ENCODE measurements at regions not wholly inside any gene's neighbourhood (a gene's known extent, or its start where the extent isn't known, plus 50 kb on each side); places are given as distances from the start of the nearest gene placed in this dataset.

DNA sequence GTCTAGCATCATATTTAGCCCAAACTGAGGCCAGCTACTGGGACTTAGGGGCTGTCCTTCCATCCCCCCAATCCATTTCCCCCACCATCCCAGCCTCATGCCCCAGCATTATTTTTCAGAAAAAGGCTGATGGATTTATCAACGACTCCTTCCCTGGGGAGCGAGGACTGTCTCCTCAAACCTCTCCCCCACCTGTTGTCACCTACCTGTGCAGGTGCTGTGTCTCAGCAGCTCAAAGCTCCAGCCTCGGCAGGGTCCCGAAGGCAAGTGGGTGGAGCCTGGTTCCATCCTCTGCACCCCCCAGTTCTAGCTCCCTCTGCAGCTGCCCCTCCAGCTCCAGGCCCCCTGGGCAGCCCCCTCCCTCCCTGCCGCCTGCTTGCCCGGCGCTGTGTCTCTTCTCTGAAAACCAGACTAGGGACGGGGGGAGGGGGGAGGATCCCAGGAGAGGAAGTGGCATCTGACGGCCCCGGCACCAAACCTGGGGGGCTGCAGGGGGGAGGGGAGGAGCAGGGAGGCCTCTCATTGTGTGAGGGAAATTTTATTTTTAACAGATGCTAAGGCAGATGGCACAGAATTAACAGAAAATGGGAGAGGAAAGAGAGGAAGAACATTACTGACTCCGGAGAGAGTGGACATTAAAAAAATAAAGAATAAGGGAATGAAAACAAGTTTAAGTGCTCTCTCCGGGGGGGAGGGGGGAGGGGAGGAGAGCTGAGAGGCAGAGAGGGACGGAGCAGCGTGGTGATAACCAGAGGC is 61.7 kb upstream of the PAX2 start:
- H3K9ac ChIP-seq (ENCODE audit: low read length in 2 of 2), result no peak overlapping the region
- no peaks in the 10 kb centered on the region for H3K9me3 ChIP-seq (ENCODE audit: control insufficient read depth in 2 of 2, low read length in 2 of 2)
- H3K27me3 ChIP-seq (ENCODE audit: control insufficient read depth in 1 of 2, insufficient read depth in 2 of 2, low read length in 2 of 2), result peaks cover 61 to 76% of the 10 kb centered on the region in 2 donors
- no peak overlapping the region for H3K27ac ChIP-seq (ENCODE audit: low read length)
- no peaks in the 10 kb centered on the region for H3K36me3 ChIP-seq (ENCODE audit: control insufficient read depth in 2 of 2, insufficient read depth in 2 of 2, low read length in 2 of 2)
- H3K4me1 ChIP-seq (ENCODE audit: control insufficient read depth, insufficient read depth, low read length), result no peaks in the 10 kb centered on the region
- no peak overlapping the region for H3K4me3 ChIP-seq (ENCODE audit: low read length in 2 of 2)

DNA sequence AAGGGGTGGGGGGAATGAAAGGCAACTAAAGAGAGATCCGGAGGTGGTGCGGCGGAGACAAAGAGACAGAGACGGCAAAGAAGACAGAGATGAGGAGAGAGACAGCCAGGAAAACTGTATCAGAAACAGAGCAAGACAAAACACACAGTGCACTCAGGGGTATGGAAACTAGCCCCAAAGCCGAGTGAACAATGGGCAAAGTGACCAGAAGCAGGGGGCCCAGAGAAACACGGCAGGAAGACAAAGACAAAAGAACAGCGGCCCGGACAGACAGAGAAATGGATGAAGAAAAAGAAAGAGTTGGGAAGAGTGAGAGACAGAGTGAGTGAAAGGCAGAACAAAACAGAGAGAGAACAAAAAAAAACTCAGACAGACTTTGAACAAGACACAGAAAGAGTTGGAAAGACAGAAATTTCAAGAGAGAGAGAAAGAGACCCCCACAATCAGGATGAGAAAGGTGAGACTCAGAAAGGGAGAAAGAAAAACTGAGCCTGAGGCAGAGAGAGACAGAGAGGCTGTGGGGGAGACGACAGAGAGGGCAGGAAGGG is 60.6 kb upstream of the PAX2 start:
- H3K9me3 ChIP-seq (ENCODE audit: control insufficient read depth in 2 of 2, low read length in 2 of 2), result no peaks in the 10 kb centered on the region
- H3K4me3 ChIP-seq (ENCODE audit: low read length in 2 of 2), result no peak overlapping the region
- H3K27me3 ChIP-seq (ENCODE audit: control insufficient read depth in 1 of 2, insufficient read depth in 2 of 2, low read length in 2 of 2), result peaks cover 64 to 76% of the 10 kb centered on the region in 2 donors
- no peaks in the 10 kb centered on the region for H3K36me3 ChIP-seq (ENCODE audit: control insufficient read depth in 2 of 2, insufficient read depth in 2 of 2, low read length in 2 of 2)
- no peaks in the 10 kb centered on the region for H3K4me1 ChIP-seq (ENCODE audit: control insufficient read depth, insufficient read depth, low read length)
- H3K27ac ChIP-seq (ENCODE audit: low read length), result no peak overlapping the region
- H3K9ac ChIP-seq (ENCODE audit: low read length in 2 of 2), result no peak overlapping the region

DNA sequence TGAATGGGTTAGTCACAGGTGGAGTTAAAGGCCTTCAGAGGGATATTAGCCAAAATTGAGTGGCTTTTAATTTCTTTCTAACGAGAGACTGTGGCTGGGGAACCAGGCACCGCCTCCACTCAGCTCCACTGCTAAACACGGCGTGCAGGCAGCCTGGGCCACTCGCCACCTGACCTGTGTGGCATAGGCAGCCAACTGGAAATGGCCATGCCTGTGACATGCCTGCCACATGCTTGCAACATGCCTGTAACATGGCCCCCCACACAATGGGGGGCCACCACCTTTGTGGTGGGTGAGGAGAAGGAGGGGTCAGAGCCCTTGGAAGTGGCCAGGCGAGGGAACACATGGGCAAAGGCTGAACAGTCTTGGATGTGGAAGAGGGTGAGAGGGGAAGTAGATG is 60.1 kb upstream of the PAX2 start:
- no peak overlapping the region for H3K4me3 ChIP-seq (ENCODE audit: low read length in 2 of 2)
- no peaks in the 10 kb centered on the region for H3K9me3 ChIP-seq (ENCODE audit: control insufficient read depth in 2 of 2, low read length in 2 of 2)
- H3K9ac ChIP-seq (ENCODE audit: low read length in 2 of 2), result no peak overlapping the region
- H3K27ac ChIP-seq (ENCODE audit: low read length), result no peak overlapping the region
- peaks cover 64 to 76% of the 10 kb centered on the region in 2 donors for H3K27me3 ChIP-seq (ENCODE audit: control insufficient read depth in 1 of 2, insufficient read depth in 2 of 2, low read length in 2 of 2)
- no peaks in the 10 kb centered on the region for H3K4me1 ChIP-seq (ENCODE audit: control insufficient read depth, insufficient read depth, low read length)
- no peaks in the 10 kb centered on the region for H3K36me3 ChIP-seq (ENCODE audit: control insufficient read depth in 2 of 2, insufficient read depth in 2 of 2, low read length in 2 of 2)

DNA sequence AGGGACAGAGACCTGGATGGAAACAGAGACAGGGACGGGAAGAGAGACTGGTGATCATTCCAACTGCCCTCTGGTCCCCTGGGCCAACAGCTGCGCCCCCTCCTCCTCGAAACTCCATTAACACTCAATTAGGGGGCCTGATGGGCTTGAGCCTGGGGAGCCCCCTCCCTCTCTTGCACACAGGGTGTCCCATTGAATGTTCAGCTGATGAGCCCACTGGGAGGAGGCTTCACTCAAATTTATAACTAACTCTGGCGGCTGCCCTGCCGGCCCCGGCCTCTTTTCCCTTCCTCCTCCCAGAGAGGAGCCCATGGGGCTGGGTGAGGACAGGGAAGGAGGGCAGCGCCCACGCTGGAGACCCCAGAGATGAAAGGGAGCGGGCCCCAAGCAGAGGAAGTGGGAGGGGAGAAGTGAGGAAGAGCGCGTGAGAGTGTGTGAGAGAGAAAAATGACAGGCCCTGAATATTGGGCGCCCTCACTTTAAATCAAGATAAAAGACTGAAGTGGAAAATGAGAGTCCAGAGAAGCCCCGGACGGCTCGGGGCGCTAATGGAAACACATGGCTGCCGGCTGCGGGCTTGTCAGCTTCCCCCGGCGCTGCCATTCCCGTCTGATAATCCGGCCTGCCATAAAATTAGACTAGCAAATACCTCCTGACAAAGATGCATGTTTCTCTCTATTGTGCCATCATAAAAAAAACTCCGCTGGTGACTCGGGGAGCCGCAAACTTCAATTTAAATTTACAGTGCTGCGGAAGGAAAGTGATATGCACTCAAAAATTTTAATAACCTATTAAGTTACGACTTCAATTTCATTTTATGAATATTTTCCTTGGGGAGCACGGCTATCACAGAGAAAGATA is 58.0 kb upstream of the PAX2 start:
- H3K9me3 ChIP-seq (ENCODE audit: control insufficient read depth in 2 of 2, low read length in 2 of 2), result no peaks in the 10 kb centered on the region
- H3K27me3 ChIP-seq (ENCODE audit: control insufficient read depth in 1 of 2, insufficient read depth in 2 of 2, low read length in 2 of 2), result peaks cover 58 to 61% of the 10 kb centered on the region in 2 donors
- no peak overlapping the region for H3K27ac ChIP-seq (ENCODE audit: low read length)
- H3K4me1 ChIP-seq (ENCODE audit: control insufficient read depth, insufficient read depth, low read length), result no peaks in the 10 kb centered on the region
- no peak overlapping the region for H3K4me3 ChIP-seq (ENCODE audit: low read length in 2 of 2)
- H3K36me3 ChIP-seq (ENCODE audit: control insufficient read depth in 2 of 2, insufficient read depth in 2 of 2, low read length in 2 of 2), result no peaks in the 10 kb centered on the region
- H3K9ac ChIP-seq (ENCODE audit: low read length in 2 of 2), result no peak overlapping the region

DNA sequence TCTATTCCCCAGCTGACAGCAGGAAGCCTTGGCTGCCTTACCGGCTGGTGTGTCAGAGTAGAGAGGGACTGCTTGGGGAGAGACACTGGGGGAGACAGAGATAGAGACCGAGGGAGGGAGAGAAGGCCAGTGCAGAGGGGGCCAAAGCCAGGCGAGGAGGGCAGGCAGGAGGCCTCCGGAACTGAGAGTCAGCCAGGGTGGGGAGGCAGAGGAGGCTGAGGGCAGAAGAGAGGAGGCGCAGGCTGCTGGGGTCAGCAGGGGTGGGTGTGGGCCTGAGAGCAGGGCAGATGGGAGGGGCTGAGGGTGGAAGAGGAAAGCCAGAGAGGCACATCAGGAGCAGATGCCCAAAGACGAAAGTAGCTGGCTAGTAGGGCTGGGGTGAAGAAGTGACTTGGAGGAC is 57.2 kb upstream of the PAX2 start:
- no peak overlapping the region for H3K9ac ChIP-seq (ENCODE audit: low read length in 2 of 2)
- no peaks in the 10 kb centered on the region for H3K9me3 ChIP-seq (ENCODE audit: control insufficient read depth in 2 of 2, low read length in 2 of 2)
- peaks cover 51 to 55% of the 10 kb centered on the region in 2 donors for H3K27me3 ChIP-seq (ENCODE audit: control insufficient read depth in 1 of 2, insufficient read depth in 2 of 2, low read length in 2 of 2)
- no peak overlapping the region for H3K4me3 ChIP-seq (ENCODE audit: low read length in 2 of 2)
- no peak overlapping the region for H3K27ac ChIP-seq (ENCODE audit: low read length)
- no peaks in the 10 kb centered on the region for H3K36me3 ChIP-seq (ENCODE audit: control insufficient read depth in 2 of 2, insufficient read depth in 2 of 2, low read length in 2 of 2)
- H3K4me1 ChIP-seq (ENCODE audit: control insufficient read depth, insufficient read depth, low read length), result no peaks in the 10 kb centered on the region

DNA sequence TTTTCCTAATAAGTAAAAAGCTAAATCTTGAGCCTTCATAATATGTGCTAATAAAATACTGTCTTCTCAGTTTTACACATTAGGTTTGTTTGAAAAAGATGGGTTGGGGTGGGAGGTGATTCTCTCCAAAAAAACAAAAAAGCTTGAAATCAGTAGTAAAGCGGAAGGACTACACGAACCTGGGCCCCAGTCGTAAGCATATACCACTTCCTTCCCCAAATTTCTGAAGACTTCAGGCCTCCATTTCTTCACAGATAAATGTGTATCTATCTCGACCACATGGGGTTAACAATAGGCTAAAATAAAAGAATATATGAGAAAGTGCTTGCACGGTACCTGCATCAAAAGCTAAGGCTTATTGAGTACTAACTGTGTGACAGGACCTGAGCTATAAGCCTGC is 51.6 kb upstream of the PAX2 start:
- no peaks in the 10 kb centered on the region for H3K4me1 ChIP-seq (ENCODE audit: control insufficient read depth, insufficient read depth, low read length)
- H3K27me3 ChIP-seq (ENCODE audit: control insufficient read depth in 1 of 2, insufficient read depth in 2 of 2, low read length in 2 of 2), result peaks cover 6 to 21% of the 10 kb centered on the region in 2 donors
- no peak overlapping the region for H3K4me3 ChIP-seq (ENCODE audit: low read length in 2 of 2)
- H3K27ac ChIP-seq (ENCODE audit: low read length), result no peak overlapping the region
- no peak overlapping the region for H3K9ac ChIP-seq (ENCODE audit: low read length in 2 of 2)
- no peaks in the 10 kb centered on the region for H3K36me3 ChIP-seq (ENCODE audit: control insufficient read depth in 2 of 2, insufficient read depth in 2 of 2, low read length in 2 of 2)
- no peaks in the 10 kb centered on the region for H3K9me3 ChIP-seq (ENCODE audit: control insufficient read depth in 2 of 2, low read length in 2 of 2)
